ENCODE measurements at regions not wholly inside any gene's neighbourhood (a gene's known extent, or its start where the extent isn't known, plus 50 kb on each side); places are given as distances from the start of the nearest gene placed in this dataset.
A peak's percentile ranks its signal among the peaks of the same experiment; 100 is the strongest.

GRCh38 chr6:14273191-14273590, 155.6 kb downstream of the CD83 start:
- H3K27me3 ChIP-seq (ENCODE audit: control insufficient read depth in 3 of 3, insufficient read depth in 3 of 3, low read length in 3 of 3), result peaks cover 0 to 3% (median 0%) of the 10 kb centered on the region in 3 donors
- no peaks in the 10 kb centered on the region for H3K9me3 ChIP-seq (ENCODE audit: control insufficient read depth in 3 of 3, low read length in 3 of 3)
- H3K4me1 ChIP-seq (ENCODE audit: control insufficient read depth in 3 of 3, insufficient read depth in 3 of 3, low read length in 3 of 3), result peaks cover 14 to 23% (median 15%) of the 10 kb centered on the region in 3 donors
- no peak overlapping the region for H3K9ac ChIP-seq (ENCODE audit: low read depth in 1 of 3, low read length in 3 of 3)
- no peaks in the 10 kb centered on the region for H3K36me3 ChIP-seq (ENCODE audit: control insufficient read depth in 3 of 3, insufficient read depth in 3 of 3, low read length in 3 of 3)
- no peak overlapping the region for H3K27ac ChIP-seq (ENCODE audit: low read depth, low read length)
- no peak overlapping the region for H3K4me3 ChIP-seq (ENCODE audit: low read length in 3 of 3)

GRCh38 chr6:14274016-14274415, 156.4 kb downstream of the CD83 start:
- no peak overlapping the region for H3K4me3 ChIP-seq (ENCODE audit: low read length in 3 of 3)
- H3K27me3 ChIP-seq (ENCODE audit: control insufficient read depth in 3 of 3, insufficient read depth in 3 of 3, low read length in 3 of 3), result peaks cover 0 to 3% (median 0%) of the 10 kb centered on the region in 3 donors
- no peaks in the 10 kb centered on the region for H3K36me3 ChIP-seq (ENCODE audit: control insufficient read depth in 3 of 3, insufficient read depth in 3 of 3, low read length in 3 of 3)
- no peak overlapping the region for H3K9ac ChIP-seq (ENCODE audit: low read depth in 1 of 3, low read length in 3 of 3)
- no peak overlapping the region for H3K27ac ChIP-seq (ENCODE audit: low read depth, low read length)
- H3K4me1 ChIP-seq (ENCODE audit: control insufficient read depth in 3 of 3, insufficient read depth in 3 of 3, low read length in 3 of 3), result peaks cover 14 to 23% (median 15%) of the 10 kb centered on the region in 3 donors
- no peaks in the 10 kb centered on the region for H3K9me3 ChIP-seq (ENCODE audit: control insufficient read depth in 3 of 3, low read length in 3 of 3)

DNA sequence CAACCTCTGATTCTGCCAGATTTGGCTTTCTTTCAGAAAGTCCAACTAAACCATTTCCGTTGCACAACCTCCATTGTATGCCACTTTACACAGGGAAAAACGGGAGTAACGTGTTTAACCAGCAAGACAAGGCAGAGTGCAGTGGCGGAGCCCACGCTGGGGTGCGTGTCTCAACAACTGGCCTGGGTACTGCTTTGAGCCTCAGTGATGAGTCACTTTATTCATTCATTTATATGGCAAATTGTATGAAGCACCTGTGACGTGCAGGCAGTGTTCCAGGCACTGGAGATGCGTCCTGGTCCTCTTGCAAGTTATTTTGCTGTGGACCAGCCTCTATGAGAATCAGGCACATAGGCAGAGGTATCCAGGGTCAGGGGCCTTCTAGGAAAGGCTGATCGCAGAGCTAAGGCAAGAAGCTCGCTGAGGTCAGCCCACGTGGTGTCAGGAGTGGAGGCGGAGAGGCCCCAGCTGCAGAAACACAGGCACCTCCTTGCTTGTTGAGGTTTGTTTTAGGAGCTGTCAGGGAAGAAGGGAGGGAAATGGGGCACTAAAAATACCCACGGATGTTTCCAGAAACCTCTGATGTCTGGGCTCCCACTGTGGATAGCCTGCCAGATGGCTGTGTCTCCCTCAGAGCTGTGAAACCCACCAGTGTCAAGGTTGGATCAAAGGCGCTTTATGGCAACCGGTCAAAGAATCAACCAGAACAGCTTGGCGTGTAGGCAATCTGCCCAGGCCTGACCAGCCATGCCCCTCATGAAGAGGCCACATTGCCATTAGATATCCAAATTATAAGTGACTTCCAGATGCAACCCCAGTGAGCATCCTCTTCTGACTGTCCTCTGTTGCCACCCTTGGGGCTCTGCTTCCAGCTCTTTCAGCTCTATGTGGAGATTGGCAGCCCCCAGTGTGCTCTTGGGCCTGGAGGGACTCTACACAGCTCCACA, 157.2 kb downstream of the CD83 start:
- Histone ChIP-seq H3K9me3 (ENCODE audit: control insufficient read depth in 3 of 3, low read length in 3 of 3) (no peaks in the 10 kb centered on the region), H3K27ac (ENCODE audit: low read depth, low read length) (no peak overlapping the region), H3K4me1 (ENCODE audit: control insufficient read depth in 3 of 3, insufficient read depth in 3 of 3, low read length in 3 of 3) (peaks cover 14 to 23% (median 15%) of the 10 kb centered on the region in 3 donors), H3K36me3 (ENCODE audit: control insufficient read depth in 3 of 3, insufficient read depth in 3 of 3, low read length in 3 of 3) (no peaks in the 10 kb centered on the region), H3K9ac (ENCODE audit: low read depth in 1 of 3, low read length in 3 of 3) (no peak overlapping the region), H3K27me3 (ENCODE audit: control insufficient read depth in 3 of 3, insufficient read depth in 3 of 3, low read length in 3 of 3) (peaks cover 0 to 3% (median 0%) of the 10 kb centered on the region in 3 donors), H3K4me3 (ENCODE audit: low read length in 3 of 3) (no peak overlapping the region)

- peaks cover 14 to 23% (median 15%) of the 10 kb centered on the region in 3 donors for H3K4me1 ChIP-seq (ENCODE audit: control insufficient read depth in 3 of 3, insufficient read depth in 3 of 3, low read length in 3 of 3)
- H3K9me3 ChIP-seq (ENCODE audit: control insufficient read depth in 3 of 3, low read length in 3 of 3), result peaks cover 0 to 3% (median 0%) of the 10 kb centered on the region in 3 donors
- no peaks in the 10 kb centered on the region for H3K36me3 ChIP-seq (ENCODE audit: control insufficient read depth in 3 of 3, insufficient read depth in 3 of 3, low read length in 3 of 3)
These were observed 157.9 kb downstream of the CD83 start for GRCh38 chr6:14275493-14275851.

GRCh38 chr6:14276071-14276470, 158.5 kb downstream of the CD83 start:
- peaks cover 14 to 23% (median 15%) of the 10 kb centered on the region in 3 donors for H3K4me1 ChIP-seq (ENCODE audit: control insufficient read depth in 3 of 3, insufficient read depth in 3 of 3, low read length in 3 of 3)
- H3K27ac ChIP-seq (ENCODE audit: low read depth, low read length), result peak overlapping the region; percentile 64
- peaks cover 0 to 7% (median 0%) of the 10 kb centered on the region in 3 donors for H3K27me3 ChIP-seq (ENCODE audit: control insufficient read depth in 3 of 3, insufficient read depth in 3 of 3, low read length in 3 of 3)
- H3K9ac ChIP-seq (ENCODE audit: low read depth in 1 of 3, low read length in 3 of 3), result no peak overlapping the region
- H3K4me3 ChIP-seq (ENCODE audit: low read length in 3 of 3), result no peak overlapping the region
- peaks cover 0 to 3% (median 0%) of the 10 kb centered on the region in 3 donors for H3K9me3 ChIP-seq (ENCODE audit: control insufficient read depth in 3 of 3, low read length in 3 of 3)
- no peaks in the 10 kb centered on the region for H3K36me3 ChIP-seq (ENCODE audit: control insufficient read depth in 3 of 3, insufficient read depth in 3 of 3, low read length in 3 of 3)

More at GRCh38 chr6:14275493-14275851, 157.9 kb downstream of the CD83 start:
- H3K27me3 ChIP-seq (ENCODE audit: control insufficient read depth in 3 of 3, insufficient read depth in 3 of 3, low read length in 3 of 3), result peaks cover 0 to 3% (median 0%) of the 10 kb centered on the region in 3 donors
- no peak overlapping the region for H3K4me3 ChIP-seq (ENCODE audit: low read length in 3 of 3)
- no peak overlapping the region for H3K9ac ChIP-seq (ENCODE audit: low read depth in 1 of 3, low read length in 3 of 3)
- no peak overlapping the region for H3K27ac ChIP-seq (ENCODE audit: low read depth, low read length)

DNA sequence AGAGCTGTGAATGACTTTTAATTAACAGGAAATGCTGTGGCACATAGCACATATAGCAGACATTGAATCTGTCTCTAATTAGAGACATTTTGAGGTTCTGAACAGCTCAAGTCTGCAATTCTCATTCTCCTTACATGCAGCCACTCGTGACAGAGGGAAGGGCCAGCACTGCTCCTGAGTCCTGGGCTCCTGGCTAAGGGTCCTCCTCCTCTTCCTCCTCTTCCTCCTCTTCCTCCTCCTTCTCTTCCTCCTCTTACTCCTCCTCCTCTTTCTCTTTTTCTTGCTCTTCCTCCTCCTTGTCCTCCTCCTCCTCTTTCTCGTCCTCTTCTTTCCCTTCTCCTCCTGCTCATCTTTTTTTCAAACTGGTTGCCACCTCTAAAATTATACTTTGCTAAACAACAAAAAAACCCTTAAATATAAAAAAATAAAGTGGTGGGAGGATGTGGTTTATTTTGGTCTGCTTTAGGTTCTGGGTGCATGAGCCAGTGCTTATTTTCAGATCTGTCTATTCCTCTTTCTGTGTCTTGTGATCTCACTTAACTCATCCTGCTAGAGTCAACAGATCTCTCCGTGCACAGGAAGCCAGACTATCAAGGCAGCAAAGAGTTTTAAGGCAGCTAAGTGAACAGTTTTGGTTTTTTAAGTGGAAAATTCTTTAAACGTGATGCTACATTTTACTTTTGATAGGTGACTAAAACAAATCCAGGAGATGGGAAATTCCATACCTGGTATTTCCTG, 159.3 kb downstream of the CD83 start:
- H3K9ac ChIP-seq (ENCODE audit: low read depth in 1 of 3, low read length in 3 of 3), result no peak overlapping the region
- no peaks in the 10 kb centered on the region for H3K36me3 ChIP-seq (ENCODE audit: control insufficient read depth in 3 of 3, insufficient read depth in 3 of 3, low read length in 3 of 3)
- peak overlapping the region; percentile 64 for H3K27ac ChIP-seq (ENCODE audit: low read depth, low read length)
- peaks cover 0 to 8% (median 0%) of the 10 kb centered on the region in 3 donors for H3K27me3 ChIP-seq (ENCODE audit: control insufficient read depth in 3 of 3, insufficient read depth in 3 of 3, low read length in 3 of 3)
- H3K4me1 ChIP-seq (ENCODE audit: control insufficient read depth in 3 of 3, insufficient read depth in 3 of 3, low read length in 3 of 3), result peaks cover 14 to 23% (median 15%) of the 10 kb centered on the region in 3 donors
- H3K4me3 ChIP-seq (ENCODE audit: low read length in 3 of 3), result no peak overlapping the region
- peaks cover 0 to 3% (median 0%) of the 10 kb centered on the region in 3 donors for H3K9me3 ChIP-seq (ENCODE audit: control insufficient read depth in 3 of 3, low read length in 3 of 3)

DNA sequence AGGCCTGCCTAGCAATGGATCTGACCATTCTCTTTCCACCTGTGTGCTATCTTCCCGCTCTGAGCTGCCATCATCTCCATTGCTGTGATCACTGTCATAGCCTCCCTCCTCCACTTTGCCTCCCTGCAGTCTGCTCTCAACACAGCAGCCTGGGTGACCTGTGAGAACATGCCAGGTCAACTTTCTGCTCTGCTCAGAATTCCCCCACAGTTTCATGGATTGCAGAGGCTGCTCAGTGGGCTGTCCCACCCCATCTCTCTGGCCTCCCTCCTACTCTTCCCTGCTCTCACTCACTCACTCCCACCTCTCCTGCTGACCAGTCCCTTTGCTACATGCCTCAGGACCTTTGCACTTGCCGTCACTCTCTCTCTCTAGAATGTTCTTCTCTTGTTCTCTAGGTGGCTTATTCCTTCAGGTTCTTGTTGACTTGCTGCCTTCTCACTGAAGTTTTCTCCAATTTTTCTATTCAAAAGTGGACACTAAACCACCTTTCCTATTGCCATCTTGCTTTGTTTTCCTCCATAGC, 159.9 kb downstream of the CD83 start:
- Histone ChIP-seq H3K9ac (ENCODE audit: low read depth in 1 of 3, low read length in 3 of 3) (no peak overlapping the region), H3K4me3 (ENCODE audit: low read length in 3 of 3) (no peak overlapping the region), H3K27me3 (ENCODE audit: control insufficient read depth in 3 of 3, insufficient read depth in 3 of 3, low read length in 3 of 3) (peaks cover 0 to 8% (median 0%) of the 10 kb centered on the region in 3 donors), H3K4me1 (ENCODE audit: control insufficient read depth in 3 of 3, insufficient read depth in 3 of 3, low read length in 3 of 3) (peaks cover 14 to 23% (median 15%) of the 10 kb centered on the region in 3 donors), H3K36me3 (ENCODE audit: control insufficient read depth in 3 of 3, insufficient read depth in 3 of 3, low read length in 3 of 3) (no peaks in the 10 kb centered on the region), H3K27ac (ENCODE audit: low read depth, low read length) (peak overlapping the region; percentile 64), H3K9me3 (ENCODE audit: control insufficient read depth in 3 of 3, low read length in 3 of 3) (peaks cover 0 to 3% (median 0%) of the 10 kb centered on the region in 3 donors)

DNA sequence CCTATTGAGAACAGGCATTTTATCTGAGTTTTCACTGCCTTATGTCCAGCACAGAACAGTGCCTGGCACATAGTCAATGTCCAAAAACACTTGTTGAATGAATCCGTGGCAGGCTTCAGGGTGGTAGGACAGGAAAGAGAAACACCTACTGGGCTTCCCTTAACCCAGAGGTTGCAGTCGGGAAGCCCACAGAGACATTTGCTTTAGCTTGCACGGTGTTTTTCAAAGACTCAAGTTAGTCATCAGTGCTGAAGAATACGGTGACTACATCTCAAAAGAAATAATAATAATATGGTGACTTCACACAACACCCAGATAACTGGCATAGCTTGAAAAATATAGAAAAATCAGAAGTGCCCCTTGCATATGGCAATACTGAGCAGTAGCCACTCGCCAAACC, 160.4 kb downstream of the CD83 start:
- peaks cover 0 to 8% (median 0%) of the 10 kb centered on the region in 3 donors for H3K27me3 ChIP-seq (ENCODE audit: control insufficient read depth in 3 of 3, insufficient read depth in 3 of 3, low read length in 3 of 3)

GRCh38 chr6:14278446-14278845, 160.9 kb downstream of the CD83 start:
- Histone ChIP-seq H3K36me3 (ENCODE audit: control insufficient read depth in 3 of 3, insufficient read depth in 3 of 3, low read length in 3 of 3) (no peaks in the 10 kb centered on the region), H3K4me3 (ENCODE audit: low read length in 3 of 3) (no peak overlapping the region), H3K9me3 (ENCODE audit: control insufficient read depth in 3 of 3, low read length in 3 of 3) (peaks cover 0 to 3% (median 0%) of the 10 kb centered on the region in 3 donors), H3K27me3 (ENCODE audit: control insufficient read depth in 3 of 3, insufficient read depth in 3 of 3, low read length in 3 of 3) (peaks cover 0 to 8% (median 0%) of the 10 kb centered on the region in 3 donors), H3K9ac (ENCODE audit: low read depth in 1 of 3, low read length in 3 of 3) (no peak overlapping the region), H3K4me1 (ENCODE audit: control insufficient read depth in 3 of 3, insufficient read depth in 3 of 3, low read length in 3 of 3) (peaks cover 14 to 23% (median 15%) of the 10 kb centered on the region in 3 donors), H3K27ac (ENCODE audit: low read depth, low read length) (no peak overlapping the region)

More for the DNA sequence above, 160.4 kb downstream of the CD83 start:
- H3K4me1 ChIP-seq (ENCODE audit: control insufficient read depth in 3 of 3, insufficient read depth in 3 of 3, low read length in 3 of 3), result peaks cover 14 to 23% (median 15%) of the 10 kb centered on the region in 3 donors
- H3K27ac ChIP-seq (ENCODE audit: low read depth, low read length), result no peak overlapping the region
- no peak overlapping the region for H3K9ac ChIP-seq (ENCODE audit: low read depth in 1 of 3, low read length in 3 of 3)
- H3K4me3 ChIP-seq (ENCODE audit: low read length in 3 of 3), result no peak overlapping the region
- H3K9me3 ChIP-seq (ENCODE audit: control insufficient read depth in 3 of 3, low read length in 3 of 3), result peaks cover 0 to 3% (median 0%) of the 10 kb centered on the region in 3 donors
- H3K36me3 ChIP-seq (ENCODE audit: control insufficient read depth in 3 of 3, insufficient read depth in 3 of 3, low read length in 3 of 3), result no peaks in the 10 kb centered on the region
